ENCODE measurements at regions not wholly inside any gene's neighbourhood (a gene's known extent, or its start where the extent isn't known, plus 50 kb on each side); places are given as distances from the start of the nearest gene placed in this dataset.

DNA sequence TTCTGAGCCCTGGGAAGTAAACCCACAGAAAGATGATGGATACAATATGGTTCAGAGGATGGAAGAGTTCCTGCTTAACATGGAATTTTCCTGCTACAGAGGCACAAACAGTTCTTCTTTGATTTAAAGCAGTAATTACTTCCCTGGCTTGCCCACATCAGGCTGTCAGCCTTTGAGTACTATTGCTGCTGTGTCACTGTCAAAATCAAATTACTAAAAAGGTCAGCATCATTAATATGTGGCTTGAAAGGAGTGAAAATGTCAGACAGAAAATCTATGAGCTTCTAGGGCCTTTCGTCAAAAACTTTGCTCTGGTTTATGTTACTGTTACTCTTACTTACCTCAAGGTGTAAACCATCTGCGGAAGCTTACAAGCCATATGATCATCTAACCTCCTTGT lies 98.6 kb upstream of the DPT start:
- H3K9me3 Mint-ChIP-seq = peaks cover 0 to 2% (median 0%) of the 10 kb centered on the region in 8 donors
- DNase-seq = no peak
- Histone ChIP-seq H3K27ac (ENCODE audit: low read depth, low read length) (no peak overlapping the region), H3K27me3 (ENCODE audit: insufficient read depth, low read length) (no peaks in the 10 kb centered on the region), H3K36me3 (ENCODE audit: insufficient read depth, low read length) (no peaks in the 10 kb centered on the region), H3K4me3 (ENCODE audit: low read length in 2 of 2) (no peak overlapping the region), H3K9me3 (ENCODE audit: control insufficient read depth in 1 of 2, low read length in 2 of 2) (no peaks in the 10 kb centered on the region), H3K4me1 (ENCODE audit: insufficient read depth, low read length) (no peaks in the 10 kb centered on the region)
- CTCF ChIA-PET (ENCODE audit: partially characterized antibody) = no interaction called here
- intact Hi-C loops (cut with micrococcal nuclease) = no loop called here
- H3K4me1 Mint-ChIP-seq = peaks cover 0 to 3% (median 0%) of the 10 kb centered on the region in 4 donors
- POLR2A ChIA-PET (ENCODE audit: partially characterized antibody) = no interaction called here
- no peak overlapping the region for H3K4me3 Mint-ChIP-seq
- H3K27me3 Mint-ChIP-seq = peaks cover 0 to 3% of the 10 kb centered on the region in 2 donors
- H3K36me3 Mint-ChIP-seq = no peaks in the 10 kb centered on the region
- no peak overlapping the region for H3K27ac Mint-ChIP-seq

DNA sequence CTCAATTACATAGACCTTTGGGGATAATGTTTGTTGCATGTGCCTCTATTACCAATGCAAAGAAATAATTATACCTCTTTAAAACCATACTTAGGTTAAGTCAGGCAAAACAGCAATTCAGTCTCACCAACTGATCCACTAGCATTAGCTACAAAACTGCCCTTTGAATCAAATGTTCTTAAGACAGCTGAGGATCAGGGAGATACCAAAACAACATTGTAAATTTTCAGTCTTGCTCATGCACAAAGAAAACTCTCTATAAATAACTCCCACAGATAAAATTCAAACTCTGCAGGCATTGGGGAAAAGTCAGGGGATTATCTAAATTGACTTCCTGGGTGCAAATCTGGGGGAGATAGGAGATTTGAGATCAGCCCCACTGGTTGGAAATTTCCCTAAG lies 100.9 kb upstream of the DPT start:
- intact Hi-C loops (cut with micrococcal nuclease) = no loop called here
- ChIA-PET POLR2A (ENCODE audit: partially characterized antibody) (no interaction called here), CTCF (ENCODE audit: partially characterized antibody) (no interaction called here)
- Histone ChIP-seq H3K27ac (ENCODE audit: low read depth, low read length) (no peak overlapping the region), H3K36me3 (ENCODE audit: insufficient read depth, low read length) (no peaks in the 10 kb centered on the region), H3K4me1 (ENCODE audit: insufficient read depth, low read length) (peaks cover 14% of the 10 kb centered on the region), H3K4me3 (ENCODE audit: low read length in 2 of 2) (no peak overlapping the region), H3K9me3 (ENCODE audit: control insufficient read depth in 1 of 2, low read length in 2 of 2) (no peaks in the 10 kb centered on the region), H3K27me3 (ENCODE audit: insufficient read depth, low read length) (no peaks in the 10 kb centered on the region)
- Mint-ChIP-seq H3K27ac (no peak overlapping the region), H3K27me3 (peaks cover 0 to 2% of the 10 kb centered on the region in 2 donors), H3K4me3 (no peak overlapping the region), H3K36me3 (no peaks in the 10 kb centered on the region), H3K4me1 (peaks cover 7 to 17% (median 11%) of the 10 kb centered on the region in 4 donors), H3K9me3 (peaks cover 0 to 2% (median 0%) of the 10 kb centered on the region in 8 donors)
- no peak for DNase-seq

DNA sequence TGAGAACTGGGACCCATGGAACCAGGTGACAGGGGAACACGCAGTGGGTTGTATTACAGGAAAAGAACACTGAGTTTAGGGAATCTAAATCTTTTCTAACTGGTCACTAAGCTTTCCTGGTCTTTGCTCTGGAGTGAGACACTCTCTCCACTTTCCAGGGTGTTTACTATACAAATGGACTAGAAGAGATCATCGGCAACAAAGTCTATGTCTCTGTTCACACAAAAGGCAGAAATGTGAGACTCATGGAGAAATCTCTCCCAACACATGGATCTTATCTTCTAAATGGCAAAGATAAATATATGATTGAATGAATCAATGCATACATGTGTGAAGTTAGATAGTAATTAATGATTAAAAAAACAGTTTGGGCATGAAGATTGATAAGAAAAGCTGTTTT lies 101.6 kb upstream of the DPT start:
- intact Hi-C loops (cut with micrococcal nuclease) = no loop called here
- no peaks in the 10 kb centered on the region for H3K36me3 ChIP-seq (ENCODE audit: insufficient read depth, low read length)
- H3K27me3 ChIP-seq (ENCODE audit: insufficient read depth, low read length) = no peaks in the 10 kb centered on the region
- H3K27ac Mint-ChIP-seq = no peak overlapping the region
- peaks cover 0 to 2% (median 0%) of the 10 kb centered on the region in 8 donors for H3K9me3 Mint-ChIP-seq
- DNase-seq = no peak
- H3K4me3 ChIP-seq (ENCODE audit: low read length in 2 of 2) = no peak overlapping the region
- peaks cover 0 to 2% of the 10 kb centered on the region in 2 donors for H3K27me3 Mint-ChIP-seq
- no peaks in the 10 kb centered on the region for H3K36me3 Mint-ChIP-seq
- no peak overlapping the region for H3K4me3 Mint-ChIP-seq
- ChIA-PET CTCF (ENCODE audit: partially characterized antibody) (no interaction called here), POLR2A (ENCODE audit: partially characterized antibody) (no interaction called here)
- peaks cover 14% of the 10 kb centered on the region for H3K4me1 ChIP-seq (ENCODE audit: insufficient read depth, low read length)
- peaks cover 7 to 17% (median 11%) of the 10 kb centered on the region in 4 donors for H3K4me1 Mint-ChIP-seq
- H3K27ac ChIP-seq (ENCODE audit: low read depth, low read length) = no peak overlapping the region
- H3K9me3 ChIP-seq (ENCODE audit: control insufficient read depth in 1 of 2, low read length in 2 of 2) = no peaks in the 10 kb centered on the region

DNA sequence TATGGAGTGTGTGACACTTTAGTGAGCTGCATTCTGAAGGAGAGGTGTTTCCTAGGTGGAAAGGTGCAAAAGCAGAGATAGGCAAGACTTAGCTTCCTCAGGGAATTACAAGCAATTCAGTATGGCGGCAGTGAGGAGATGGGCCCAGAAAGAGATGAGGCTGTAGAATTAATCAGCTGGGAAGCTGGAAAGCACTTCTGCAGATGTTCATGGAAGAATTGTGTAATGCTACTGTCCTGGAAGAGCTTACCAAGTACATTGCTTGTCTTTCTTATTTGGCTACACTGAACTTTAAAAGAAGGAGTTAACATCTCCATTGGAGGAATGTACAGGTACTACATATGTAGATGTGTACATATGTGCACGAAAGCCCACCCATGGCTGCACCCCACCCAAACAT lies 103.7 kb upstream of the DPT start:
- H3K4me3 ChIP-seq (ENCODE audit: low read length in 2 of 2) = no peak overlapping the region
- H3K27ac Mint-ChIP-seq = peak overlapping the region in 1 of 7 donors; percentile 13
- peaks cover 14% of the 10 kb centered on the region for H3K4me1 ChIP-seq (ENCODE audit: insufficient read depth, low read length)
- H3K27me3 ChIP-seq (ENCODE audit: insufficient read depth, low read length) = no peaks in the 10 kb centered on the region
- CTCF ChIA-PET (ENCODE audit: partially characterized antibody) = no interaction called here
- H3K27ac ChIP-seq (ENCODE audit: low read depth, low read length) = no peak overlapping the region
- DNase-seq = no peak
- POLR2A ChIA-PET (ENCODE audit: partially characterized antibody) = no interaction called here
- H3K36me3 Mint-ChIP-seq = no peaks in the 10 kb centered on the region
- H3K4me3 Mint-ChIP-seq = no peak overlapping the region
- peaks cover 0 to 2% of the 10 kb centered on the region in 2 donors for H3K27me3 Mint-ChIP-seq
- intact Hi-C loops (cut with micrococcal nuclease) = no loop called here
- H3K9me3 Mint-ChIP-seq = peaks cover 0 to 2% (median 0%) of the 10 kb centered on the region in 8 donors
- no peaks in the 10 kb centered on the region for H3K9me3 ChIP-seq (ENCODE audit: control insufficient read depth in 1 of 2, low read length in 2 of 2)
- H3K36me3 ChIP-seq (ENCODE audit: insufficient read depth, low read length) = no peaks in the 10 kb centered on the region
- H3K4me1 Mint-ChIP-seq = peaks cover 7 to 17% (median 11%) of the 10 kb centered on the region in 4 donors

- peak overlapping the region in 1 of 8 donors; percentile 52 for H3K4me3 Mint-ChIP-seq
- POLR2A ChIA-PET (ENCODE audit: partially characterized antibody) = no interaction called here
These were observed 104.4 kb upstream of the DPT start for GRCh38 chr1:168833362-168833761.

DNA sequence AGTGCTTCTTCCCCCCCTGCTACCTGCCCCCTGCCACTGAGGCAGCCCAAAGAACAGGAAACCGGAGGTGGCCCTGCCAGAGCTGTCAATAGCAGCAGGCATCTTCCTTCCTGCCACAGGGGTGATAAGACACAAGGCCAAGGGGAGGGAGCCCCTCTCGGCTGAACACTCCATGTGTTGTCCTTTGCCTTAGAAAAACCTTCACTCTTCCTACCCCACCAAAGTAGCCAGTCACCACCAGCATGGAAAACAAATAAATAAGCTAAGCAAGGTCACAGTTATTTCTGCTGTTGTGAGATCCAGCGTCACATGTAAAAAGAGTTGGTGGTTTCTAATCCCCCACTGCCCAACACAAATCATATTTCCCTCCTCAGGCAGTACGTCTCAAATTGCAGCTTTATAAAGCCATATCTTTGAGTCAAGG lies 104.8 kb upstream of the DPT start:
- H3K27me3 Mint-ChIP-seq = peaks cover 0 to 3% of the 10 kb centered on the region in 2 donors
- ChIA-PET POLR2A (ENCODE audit: partially characterized antibody) (no interaction called here), CTCF (ENCODE audit: partially characterized antibody) (no interaction called here)
- peaks cover 0 to 2% (median 0%) of the 10 kb centered on the region in 8 donors for H3K9me3 Mint-ChIP-seq
- DNase-seq = no peak
- H3K4me3 ChIP-seq (ENCODE audit: low read length in 2 of 2) = no peak overlapping the region
- no peaks in the 10 kb centered on the region for H3K36me3 ChIP-seq (ENCODE audit: insufficient read depth, low read length)
- peak overlapping the region in 3 of 7 donors; percentile 1 to 77 (median 37) for H3K27ac Mint-ChIP-seq
- intact Hi-C loops (cut with micrococcal nuclease) = no loop called here
- H3K36me3 Mint-ChIP-seq = no peaks in the 10 kb centered on the region
- peak overlapping the region in 3 of 8 donors; percentile 27 to 52 (median 34) for H3K4me3 Mint-ChIP-seq
- no peaks in the 10 kb centered on the region for H3K9me3 ChIP-seq (ENCODE audit: control insufficient read depth in 1 of 2, low read length in 2 of 2)
- peaks cover 7 to 17% (median 11%) of the 10 kb centered on the region in 4 donors for H3K4me1 Mint-ChIP-seq
- no peaks in the 10 kb centered on the region for H3K27me3 ChIP-seq (ENCODE audit: insufficient read depth, low read length)
- no peak overlapping the region for H3K27ac ChIP-seq (ENCODE audit: low read depth, low read length)
- H3K4me1 ChIP-seq (ENCODE audit: insufficient read depth, low read length) = peaks cover 14% of the 10 kb centered on the region

More at GRCh38 chr1:168833362-168833761, 104.4 kb upstream of the DPT start:
- no peak for DNase-seq
- CTCF ChIA-PET (ENCODE audit: partially characterized antibody) = no interaction called here
- H3K27me3 ChIP-seq (ENCODE audit: insufficient read depth, low read length) = no peaks in the 10 kb centered on the region
- H3K4me1 ChIP-seq (ENCODE audit: insufficient read depth, low read length) = peaks cover 14% of the 10 kb centered on the region
- H3K36me3 Mint-ChIP-seq = no peaks in the 10 kb centered on the region
- no peak overlapping the region for H3K4me3 ChIP-seq (ENCODE audit: low read length in 2 of 2)
- H3K36me3 ChIP-seq (ENCODE audit: insufficient read depth, low read length) = no peaks in the 10 kb centered on the region
- intact Hi-C loops (cut with micrococcal nuclease) = no loop called here
- H3K27ac ChIP-seq (ENCODE audit: low read depth, low read length) = no peak overlapping the region
- peaks cover 0 to 2% of the 10 kb centered on the region in 2 donors for H3K27me3 Mint-ChIP-seq
- peaks cover 7 to 17% (median 11%) of the 10 kb centered on the region in 4 donors for H3K4me1 Mint-ChIP-seq
- peak overlapping the region in 1 of 7 donors; percentile 37 for H3K27ac Mint-ChIP-seq
- H3K9me3 Mint-ChIP-seq = peaks cover 0 to 2% (median 0%) of the 10 kb centered on the region in 8 donors
- H3K9me3 ChIP-seq (ENCODE audit: control insufficient read depth in 1 of 2, low read length in 2 of 2) = no peaks in the 10 kb centered on the region

DNA sequence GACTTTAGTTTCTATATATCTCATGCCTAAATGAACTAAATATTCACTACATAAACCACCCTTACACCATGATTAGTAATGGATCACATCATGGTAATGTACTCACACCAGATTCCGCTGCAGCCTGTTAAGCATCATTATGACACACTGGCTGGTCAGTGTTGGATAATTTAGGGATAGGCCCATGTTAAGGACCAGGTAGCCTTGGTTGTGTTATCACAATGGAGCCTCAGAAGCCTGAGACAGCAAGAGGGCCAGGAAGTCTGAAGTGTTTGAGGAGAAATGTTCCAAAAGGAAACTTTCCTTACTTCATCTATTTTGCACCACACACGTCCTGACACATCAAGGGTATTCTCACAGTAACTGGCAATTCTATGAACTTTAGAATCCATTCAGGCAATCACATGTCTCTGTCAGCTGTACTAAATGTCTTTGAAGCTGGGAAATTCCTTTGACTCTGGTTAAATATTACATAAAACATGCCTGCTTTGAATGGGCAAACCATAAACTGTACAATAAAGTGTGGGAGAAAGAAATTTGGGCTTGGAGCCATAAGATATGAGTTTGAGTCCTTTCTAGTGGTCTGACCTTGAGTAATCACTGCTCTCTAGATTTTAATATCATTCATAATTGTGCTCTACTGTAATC lies 105.3 kb upstream of the DPT start:
- Histone ChIP-seq H3K27me3 (ENCODE audit: insufficient read depth, low read length) (no peaks in the 10 kb centered on the region), H3K4me1 (ENCODE audit: insufficient read depth, low read length) (peaks cover 14% of the 10 kb centered on the region), H3K27ac (ENCODE audit: low read depth, low read length) (no peak overlapping the region), H3K9me3 (ENCODE audit: control insufficient read depth in 1 of 2, low read length in 2 of 2) (no peaks in the 10 kb centered on the region), H3K36me3 (ENCODE audit: insufficient read depth, low read length) (no peaks in the 10 kb centered on the region), H3K4me3 (ENCODE audit: low read length in 2 of 2) (no peak overlapping the region)
- no peak for DNase-seq
- ChIA-PET POLR2A (ENCODE audit: partially characterized antibody) (no interaction called here), CTCF (ENCODE audit: partially characterized antibody) (no interaction called here)
- Mint-ChIP-seq H3K9me3 (peaks cover 0 to 2% (median 0%) of the 10 kb centered on the region in 8 donors), H3K27ac (peak overlapping the region in 2 of 7 donors; percentile 1 to 77), H3K4me3 (no peak overlapping the region), H3K4me1 (peaks cover 7 to 17% (median 11%) of the 10 kb centered on the region in 4 donors), H3K27me3 (peaks cover 0 to 3% of the 10 kb centered on the region in 2 donors), H3K36me3 (no peaks in the 10 kb centered on the region)
- intact Hi-C loops (cut with micrococcal nuclease) = no loop called here

Measured in CD4-positive, alpha-beta memory T cell (primary cell).